ENCODE measurements at regions not wholly inside any gene's neighbourhood (a gene's known extent, or its start where the extent isn't known, plus 50 kb on each side); places are given as distances from the start of the nearest gene placed in this dataset.

- ATAC-seq (ENCODE audit: low read depth) = no peak
- Histone ChIP-seq H3K27ac (ENCODE audit: insufficient read depth, low read length) (no peak overlapping the region), H3K14ac (replicated peaks; ENCODE audit: low read depth, low read length) (no peak overlapping the region), H2BK5ac (ENCODE audit: low read depth, low read length, poor library complexity, severe bottlenecking) (no peak overlapping the region), H3K27me3 (ENCODE audit: control insufficient read depth, insufficient read depth, low read length) (peaks cover 18% of the 10 kb centered on the region), H3K9me1 (ENCODE audit: insufficient read depth, low read length) (no peaks in the 10 kb centered on the region), H3K36me3 (ENCODE audit: control insufficient read depth, insufficient read depth, low read length) (no peaks in the 10 kb centered on the region), H3K9ac (ENCODE audit: low read depth, low read length) (no peak overlapping the region), H2AK9ac (replicated peaks; ENCODE audit: low read depth, low read length, poor library complexity) (no peak overlapping the region), H2BK15ac (ENCODE audit: low read depth, low read length) (no peak overlapping the region), H4K5ac (ENCODE audit: low read depth, low read length) (no peak overlapping the region), H2AK5ac (ENCODE audit: low read depth, low read length) (no peak overlapping the region), H4K20me1 (ENCODE audit: insufficient read depth, low read length) (no peaks in the 10 kb centered on the region), H4K91ac (ENCODE audit: insufficient read depth, low read depth, low read length) (no peak overlapping the region), H3K4me3 (ENCODE audit: insufficient read depth, low read depth, low read length) (no peak overlapping the region), H4K8ac (ENCODE audit: low read depth in 2 of 2, low read length in 2 of 2) (no peak overlapping the region), H3K56ac (ENCODE audit: extremely low read depth, insufficient read depth, low read length) (no peak overlapping the region), H3K4me2 (ENCODE audit: low read depth, low read length) (no peak overlapping the region), H3K23ac (ENCODE audit: low read depth, low read length) (no peak overlapping the region), H3K4ac (ENCODE audit: low read depth, low read length) (no peak overlapping the region), H2AFZ (replicated peaks; ENCODE audit: low read length, poor library complexity) (no peak overlapping the region), H2BK120ac (ENCODE audit: low read depth, low read length) (no peak overlapping the region), H3K18ac (ENCODE audit: low read depth, low read length) (no peak overlapping the region), H2BK20ac (ENCODE audit: low read depth, low read length) (no peak overlapping the region), H3K9me3 (ENCODE audit: control insufficient read depth, insufficient read depth, low read length) (0 out of 2 replicates have a peak, but pooled peaks cover 2% of the 10 kb centered on the region), H3K4me1 (ENCODE audit: control insufficient read depth, insufficient read depth, low read length) (no peaks in the 10 kb centered on the region), H3K79me1 (ENCODE audit: low read depth in 1 of 2, low read length in 2 of 2) (no peaks in the 10 kb centered on the region)
- ChIA-PET POLR2A (ENCODE audit: unreplicated experiment) (no interaction called here), CTCF (no interaction called here)
- no peak for DNase-seq
- in situ Hi-C loops (cut with MboI; ENCODE audit: low sequenced_read_pairs) (loop anchor here (10.0 kb wide), 1 partner anchor 182 kb away; no protein-coding TSS in a partner anchor), dilution Hi-C loops (cut with HindIII; ENCODE audit: low sequenced_read_pairs, unreplicated experiment) (no loop called here), intact Hi-C loops (cut with micrococcal nuclease) (no loop called here)
- WGBS, 2 experiments (ENCODE audit: extremely low coverage in 2 of 2, insufficient read length in 1 of 2) = no CpG with 5 or more reads among the region's 4 CpGs
- BruUV-seq (replicated peaks) = no TSS peak
- TF ChIP-seq NFE2L2 (IDR thresholded peaks at IDR 0.05; ENCODE audit: low read depth, low read length) (no peak), BHLHE40 (IDR thresholded peaks at IDR 0.05; ENCODE audit: low read depth, low read length) (no peak), CTCF (conservative IDR thresholded peaks at IDR 0.05; ENCODE audit: low read depth, low read length) (no peak), FOS (IDR thresholded peaks at IDR 0.05; ENCODE audit: low read depth, low read length) (no peak), CEBPB (IDR thresholded peaks at IDR 0.05; ENCODE audit: low read depth, low read length) (no peak), USF2 (IDR thresholded peaks at IDR 0.05; ENCODE audit: low read depth, low read length) (no peak), MAFK (IDR thresholded peaks at IDR 0.05; ENCODE audit: low read depth, low read length) (no peak), RCOR1 (IDR thresholded peaks at IDR 0.05; ENCODE audit: insufficient replicate concordance, low read length) (no peak), MXI1 (IDR thresholded peaks at IDR 0.05; ENCODE audit: borderline replicate concordance, low read depth, low read length) (no peak), POLR2A (IDR thresholded peaks at IDR 0.05; ENCODE audit: low read depth, low read length) (no peak), ELK1 (IDR thresholded peaks at IDR 0.05; ENCODE audit: borderline replicate concordance, low read depth, low read length) (no peak), CHD1 (IDR thresholded peaks at IDR 0.05; ENCODE audit: low read depth, low read length) (no peak), SMC3 (IDR thresholded peaks at IDR 0.05; ENCODE audit: low read depth, low read length) (no peak), RAD21 (IDR thresholded peaks at IDR 0.05; ENCODE audit: low read length) (no peak), MAZ (IDR thresholded peaks at IDR 0.05; ENCODE audit: borderline replicate concordance, low read depth, low read length) (no peak), RFX5 (IDR thresholded peaks at IDR 0.05; ENCODE audit: low read depth, low read length) (no peak)
Measured at GRCh38 chr5:71802673-71803072, 83.6 kb downstream of the CARTPT start.

Measured in IMR-90 (cell line).